Activated naive CD8-positive, alpha-beta T cell treated with anti-CD3 and anti-CD28 coated beads, Interleukin-2, amount 10 ng/mL, durations not matched to agents 7 days and 5 days (primary cell): ENCODE measurements at regions not wholly inside any gene's neighbourhood (a gene's known extent, or its start where the extent isn't known, plus 50 kb on each side); places are given as distances from the start of the nearest gene placed in this dataset.
A peak's percentile ranks its signal among the peaks of the same experiment; 100 is the strongest.
"Not testable (repeated sequence)": the region's sequence is repeated elsewhere in the genome, so short reads cannot be mapped to it uniquely, and the experiment has no call there.

ENCODE experiments used
- ATAC-seq: fragments of 150-1000 bp; cut with Tn5 transposase; one replicate; pipeline ENCODE4 v1.10.0; 2021; ENCODE audit warnings: low read depth, moderate library complexity
- POLR2A ChIA-PET: fragments of 350-600 bp; sonication (Branson Sonifier 250); formaldehyde crosslinking; loops from one replicate; lab custom pipeline; 2021; ENCODE audit warnings: antibody characterized with exemption; lab: Charles Lee
- DNase-seq: peaks from one replicate; pipeline ENCODE4 v3.0.0; 2021
- H3K27ac Mint-ChIP-seq: one replicate; pipeline ENCODE4 v1.8.0; 2022; ENCODE audit warnings: mild to moderate bottlenecking, mixed read lengths
- H3K27me3 Mint-ChIP-seq: one replicate; pipeline ENCODE4 v1.8.0; 2022; ENCODE audit warnings: mild to moderate bottlenecking, moderate library complexity, mixed read lengths
- H3K36me3 Mint-ChIP-seq: one replicate; pipeline ENCODE4 v1.8.0; 2021; ENCODE audit warnings: mild to moderate bottlenecking, mixed read lengths
- H3K4me1 Mint-ChIP-seq: one replicate; pipeline ENCODE4 v1.8.0; 2021; ENCODE audit warnings: mixed read lengths
- H3K4me3 Mint-ChIP-seq: one replicate; pipeline ENCODE4 v1.8.0; 2022; ENCODE audit warnings: mild to moderate bottlenecking, moderate library complexity, mixed read lengths
- H3K9me3 Mint-ChIP-seq: one replicate; pipeline ENCODE4 v1.8.0; 2021; ENCODE audit warnings: mixed read lengths

GRCh38 chr2:12448846-12449505, 267.8 kb upstream of the TRIB2 start:
- no peak for ATAC-seq
- Mint-ChIP-seq H3K9me3 (no peaks in the 10 kb centered on the region), H3K27me3 (no peaks in the 10 kb centered on the region), H3K4me3 (no peak overlapping the region), H3K4me1 (peaks cover 13% of the 10 kb centered on the region), H3K27ac (no peak overlapping the region), H3K36me3 (peaks cover 4% of the 10 kb centered on the region)
- no peak for DNase-seq
- POLR2A ChIA-PET, result no interaction called here

GRCh38 chr2:12451726-12452125, 265.0 kb upstream of the TRIB2 start:
- POLR2A ChIA-PET, result interaction anchor here (0.7 to 1.4 kb wide), 3 partner anchors 32 to 269 kb away, joined by 3 to 4 read pairs (median 3); partner anchors contain the start of gene TRIB2

GRCh38 chr2:12452185-12452584, 264.6 kb upstream of the TRIB2 start:
- H3K27ac Mint-ChIP-seq, result peak overlapping the region; percentile 83
- H3K4me3 Mint-ChIP-seq, result peak overlapping the region; percentile 74
- peaks cover 7% of the 10 kb centered on the region for H3K36me3 Mint-ChIP-seq
- POLR2A ChIA-PET, result interaction anchor here (0.7 to 1.4 kb wide), 3 partner anchors 32 to 264 kb away, joined by 3 to 7 read pairs (median 4); partner anchors contain the start of gene TRIB2
- no peaks in the 10 kb centered on the region for H3K27me3 Mint-ChIP-seq
- no peaks in the 10 kb centered on the region for H3K9me3 Mint-ChIP-seq
- no peak for ATAC-seq
- H3K4me1 Mint-ChIP-seq, result peaks cover 28% of the 10 kb centered on the region
- DNase-seq, result no peak

More at GRCh38 chr2:12451726-12452125, 265.0 kb upstream of the TRIB2 start:
- no peaks in the 10 kb centered on the region for H3K9me3 Mint-ChIP-seq
- ATAC-seq (no peak), DNase-seq (no peak)
- peak overlapping the region; percentile 74 for H3K4me3 Mint-ChIP-seq
- peak overlapping the region; percentile 83 for H3K27ac Mint-ChIP-seq
- peaks cover 24% of the 10 kb centered on the region for H3K4me1 Mint-ChIP-seq
- no peaks in the 10 kb centered on the region for H3K27me3 Mint-ChIP-seq
- peaks cover 7% of the 10 kb centered on the region for H3K36me3 Mint-ChIP-seq

- ATAC-seq (no peak), DNase-seq (no peak)
- H3K9me3 Mint-ChIP-seq, result no peaks in the 10 kb centered on the region
- POLR2A ChIA-PET, result no interaction called here
- H3K4me3 Mint-ChIP-seq, result no peak overlapping the region
- H3K27me3 Mint-ChIP-seq, result no peaks in the 10 kb centered on the region
- peaks cover 32% of the 10 kb centered on the region for H3K4me1 Mint-ChIP-seq
- no peak overlapping the region for H3K27ac Mint-ChIP-seq
- H3K36me3 Mint-ChIP-seq, result peaks cover 7% of the 10 kb centered on the region
Measured at GRCh38 chr2:12453731-12454130, 263.0 kb upstream of the TRIB2 start.

GRCh38 chr2:12455661-12456060, 261.1 kb upstream of the TRIB2 start:
- no peak overlapping the region for H3K4me3 Mint-ChIP-seq
- POLR2A ChIA-PET, result interaction anchor here (1.6 kb wide), 1 partner anchor 261 kb away, joined by 6 read pairs; the partner anchor contains the start of gene TRIB2
- DNase-seq (no peak), ATAC-seq (no peak)
- peak overlapping the region; percentile 73 for H3K27ac Mint-ChIP-seq
- peaks cover 5% of the 10 kb centered on the region for H3K36me3 Mint-ChIP-seq
- H3K4me1 Mint-ChIP-seq, result peaks cover 31% of the 10 kb centered on the region
- H3K27me3 Mint-ChIP-seq, result no peaks in the 10 kb centered on the region
- H3K9me3 Mint-ChIP-seq, result no peaks in the 10 kb centered on the region

- DNase-seq, result peak; percentile 61
- peak; percentile 88 for ATAC-seq
- Mint-ChIP-seq H3K4me1 (peaks cover 31% of the 10 kb centered on the region), H3K27me3 (no peaks in the 10 kb centered on the region), H3K9me3 (peaks cover 1% of the 10 kb centered on the region), H3K27ac (peak overlapping the region; percentile 93), H3K4me3 (peak overlapping the region; percentile 82), H3K36me3 (peaks cover 8% of the 10 kb centered on the region)
- POLR2A ChIA-PET, result interaction anchor here (1.1 to 1.6 kb wide), 3 partner anchors 32 to 260 kb away, joined by 3 to 6 read pairs (median 5); partner anchors contain the start of gene TRIB2
Measured at GRCh38 chr2:12456293-12457106, 260.2 kb upstream of the TRIB2 start.

- Mint-ChIP-seq H3K36me3 (peaks cover 6% of the 10 kb centered on the region), H3K4me1 (peaks cover 20% of the 10 kb centered on the region), H3K27ac (peak overlapping the region; percentile 93), H3K27me3 (no peaks in the 10 kb centered on the region), H3K9me3 (peaks cover 1% of the 10 kb centered on the region), H3K4me3 (no peak overlapping the region)
- DNase-seq (no peak), ATAC-seq (no peak)
- POLR2A ChIA-PET, result no interaction called here
Measured at GRCh38 chr2:12457831-12458230, 258.9 kb upstream of the TRIB2 start.

GRCh38 chr2:12463189-12463588, 253.5 kb upstream of the TRIB2 start:
- POLR2A ChIA-PET, result no interaction called here
- H3K36me3 Mint-ChIP-seq, result peaks cover 4% of the 10 kb centered on the region
- H3K27ac Mint-ChIP-seq, result no peak overlapping the region
- DNase-seq (no peak), ATAC-seq (no peak)
- peaks cover 3% of the 10 kb centered on the region for H3K4me1 Mint-ChIP-seq
- H3K27me3 Mint-ChIP-seq, result no peaks in the 10 kb centered on the region
- H3K4me3 Mint-ChIP-seq, result no peak overlapping the region
- peaks cover 6% of the 10 kb centered on the region for H3K9me3 Mint-ChIP-seq

- Mint-ChIP-seq H3K4me3 (no peak overlapping the region), H3K27ac (no peak overlapping the region), H3K27me3 (no peaks in the 10 kb centered on the region), H3K9me3 (peaks cover 6% of the 10 kb centered on the region), H3K4me1 (peaks cover 3% of the 10 kb centered on the region), H3K36me3 (peaks cover 4% of the 10 kb centered on the region)
- ATAC-seq (no peak), DNase-seq (no peak)
- POLR2A ChIA-PET, result no interaction called here
Measured at GRCh38 chr2:12465631-12466135, 251.1 kb upstream of the TRIB2 start.

GRCh38 chr2:12467303-12467702, 249.4 kb upstream of the TRIB2 start:
- DNase-seq (no peak), ATAC-seq (no peak)
- H3K27me3 Mint-ChIP-seq, result no peaks in the 10 kb centered on the region
- H3K4me1 Mint-ChIP-seq, result peaks cover 3% of the 10 kb centered on the region
- POLR2A ChIA-PET, result no interaction called here
- peaks cover 7% of the 10 kb centered on the region for H3K9me3 Mint-ChIP-seq
- no peak overlapping the region for H3K4me3 Mint-ChIP-seq
- H3K36me3 Mint-ChIP-seq, result peaks cover 7% of the 10 kb centered on the region
- H3K27ac Mint-ChIP-seq, result no peak overlapping the region

- DNase-seq (no peak), ATAC-seq (no peak)
- Mint-ChIP-seq H3K27ac (no peak overlapping the region), H3K4me3 (no peak overlapping the region), H3K9me3 (peaks cover 6% of the 10 kb centered on the region), H3K4me1 (peaks cover 2% of the 10 kb centered on the region), H3K36me3 (peaks cover 6% of the 10 kb centered on the region), H3K27me3 (no peaks in the 10 kb centered on the region)
- POLR2A ChIA-PET, result no interaction called here
Measured at GRCh38 chr2:12469141-12469561, 247.6 kb upstream of the TRIB2 start.

GRCh38 chr2:12472265-12472664, 244.5 kb upstream of the TRIB2 start:
- H3K27ac Mint-ChIP-seq, H3K4me3 Mint-ChIP-seq, H3K9me3 Mint-ChIP-seq, H3K27me3 Mint-ChIP-seq, DNase-seq, POLR2A ChIA-PET, ATAC-seq, H3K4me1 Mint-ChIP-seq: not testable (repeated sequence)
- H3K36me3 Mint-ChIP-seq, result peaks cover 12% of the 10 kb centered on the region
